Fibroblast of lung (primary cell): ENCODE measurements at regions not wholly inside any gene's neighbourhood (a gene's known extent, or its start where the extent isn't known, plus 50 kb on each side); places are given as distances from the start of the nearest gene placed in this dataset.

ENCODE experiments used
- EZH2 ChIP-seq: IDR thresholded peaks from 2 replicates; pipeline ENCODE4 v1.5.1; 2012; ENCODE audit warnings: low read length, control low read depth, mild to moderate bottlenecking; ENCODE audit errors: missing control alignments
- TF ChIP-seq, protein P1 (sequence below), 2 donors: IDR thresholded peaks in 1 of 2; conservative IDR thresholded peaks in 1 of 2; 1 replicate in 1 of 2; 2 replicates in 1 of 2; pipeline ENCODE4 v1.5.1; 2011 to 2012; ENCODE audit warnings: low read length in 2 of 2, control low read depth in 1 of 2, inconsistent platforms in 1 of 2, low read depth in 1 of 2, mild to moderate bottlenecking in 1 of 2

DNA sequence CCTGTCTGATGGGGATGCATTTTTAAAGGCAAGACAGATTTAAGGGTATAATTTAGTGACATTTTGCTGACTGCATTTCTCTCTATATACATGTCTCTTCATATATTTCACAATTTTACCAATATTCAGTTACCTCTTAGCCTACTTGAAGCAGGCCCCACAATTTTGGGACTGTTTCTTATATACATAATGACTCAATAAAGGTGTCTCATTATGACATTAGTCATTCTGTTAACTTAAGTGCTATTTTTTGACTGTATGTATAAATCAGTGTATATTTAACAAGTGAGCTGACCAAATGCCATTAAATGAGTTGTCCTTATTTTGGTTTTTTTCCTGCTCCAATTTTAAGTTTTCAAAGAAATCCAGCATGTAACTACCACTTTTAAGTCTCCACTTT, 313.3 kb downstream of the SOX4 start:
- no peak for TF ChIP-seq EZH2
- TF ChIP-seq, protein P1, sequence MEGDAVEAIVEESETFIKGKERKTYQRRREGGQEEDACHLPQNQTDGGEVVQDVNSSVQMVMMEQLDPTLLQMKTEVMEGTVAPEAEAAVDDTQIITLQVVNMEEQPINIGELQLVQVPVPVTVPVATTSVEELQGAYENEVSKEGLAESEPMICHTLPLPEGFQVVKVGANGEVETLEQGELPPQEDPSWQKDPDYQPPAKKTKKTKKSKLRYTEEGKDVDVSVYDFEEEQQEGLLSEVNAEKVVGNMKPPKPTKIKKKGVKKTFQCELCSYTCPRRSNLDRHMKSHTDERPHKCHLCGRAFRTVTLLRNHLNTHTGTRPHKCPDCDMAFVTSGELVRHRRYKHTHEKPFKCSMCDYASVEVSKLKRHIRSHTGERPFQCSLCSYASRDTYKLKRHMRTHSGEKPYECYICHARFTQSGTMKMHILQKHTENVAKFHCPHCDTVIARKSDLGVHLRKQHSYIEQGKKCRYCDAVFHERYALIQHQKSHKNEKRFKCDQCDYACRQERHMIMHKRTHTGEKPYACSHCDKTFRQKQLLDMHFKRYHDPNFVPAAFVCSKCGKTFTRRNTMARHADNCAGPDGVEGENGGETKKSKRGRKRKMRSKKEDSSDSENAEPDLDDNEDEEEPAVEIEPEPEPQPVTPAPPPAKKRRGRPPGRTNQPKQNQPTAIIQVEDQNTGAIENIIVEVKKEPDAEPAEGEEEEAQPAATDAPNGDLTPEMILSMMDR (conservative IDR thresholded peaks at IDR 0.05 in 1 of 2, IDR thresholded peaks at IDR 0.05 in 1 of 2; ENCODE audit: low read depth in 1 of 2, low read length in 2 of 2), result no peak
